UCSD-AML1 (cell line): ENCODE measurements at regions not wholly inside any gene's neighbourhood (a gene's known extent, or its start where the extent isn't known, plus 50 kb on each side); places are given as distances from the start of the nearest gene placed in this dataset.
"Not testable (repeated sequence)": the region's sequence is repeated elsewhere in the genome, so short reads cannot be mapped to it uniquely, and the experiment has no call there.

Experiments
- DNase-seq: peaks from one replicate; lab custom pipeline; 2025; ENCODE audit not compliant: unreplicated experiment; lab: John Stamatoyannopoulos, UW

GRCh38 chrX:45447331-45447730 is 246.7 kb upstream of the DIPK2B start:
- no peak for DNase-seq

- no peak for DNase-seq
Measured at GRCh38 chrX:45445745-45446412, 245.2 kb upstream of the DIPK2B start.

- DNase-seq, result no peak
Measured at GRCh38 chrX:45437186-45437585, 236.5 kb upstream of the DIPK2B start.

DNA sequence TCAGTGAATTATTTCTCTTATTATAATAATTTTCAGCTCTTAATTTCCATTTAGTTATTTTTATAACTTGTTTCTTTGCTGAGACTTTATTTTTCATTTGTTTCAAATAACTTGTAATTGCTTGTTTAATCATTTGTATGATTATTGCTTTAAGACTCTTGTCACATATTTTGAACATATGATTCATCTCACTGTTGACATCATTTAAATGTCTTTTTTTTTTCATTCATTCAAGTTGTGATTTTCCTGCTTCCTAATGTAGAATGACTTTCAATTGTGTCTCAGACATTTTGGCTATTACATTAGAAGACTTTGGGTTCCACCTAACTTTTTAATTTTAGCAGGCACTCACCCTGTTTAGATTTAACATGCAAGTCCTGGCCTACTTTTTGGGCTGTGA is 234.8 kb upstream of the DIPK2B start:
- DNase-seq, result no peak

- no peak for DNase-seq
Measured at GRCh38 chrX:45434231-45434630, 233.6 kb upstream of the DIPK2B start.

GRCh38 chrX:45428831-45429230 is 228.2 kb upstream of the DIPK2B start:
- DNase-seq, result no peak

- DNase-seq, result no peak
Measured at GRCh38 chrX:45424326-45424725, 223.7 kb upstream of the DIPK2B start.

- no peak for DNase-seq
Measured at GRCh38 chrX:45422216-45422925, 221.7 kb upstream of the DIPK2B start.

GRCh38 chrX:45421806-45422205 is 221.1 kb upstream of the DIPK2B start:
- DNase-seq, result no peak

DNA sequence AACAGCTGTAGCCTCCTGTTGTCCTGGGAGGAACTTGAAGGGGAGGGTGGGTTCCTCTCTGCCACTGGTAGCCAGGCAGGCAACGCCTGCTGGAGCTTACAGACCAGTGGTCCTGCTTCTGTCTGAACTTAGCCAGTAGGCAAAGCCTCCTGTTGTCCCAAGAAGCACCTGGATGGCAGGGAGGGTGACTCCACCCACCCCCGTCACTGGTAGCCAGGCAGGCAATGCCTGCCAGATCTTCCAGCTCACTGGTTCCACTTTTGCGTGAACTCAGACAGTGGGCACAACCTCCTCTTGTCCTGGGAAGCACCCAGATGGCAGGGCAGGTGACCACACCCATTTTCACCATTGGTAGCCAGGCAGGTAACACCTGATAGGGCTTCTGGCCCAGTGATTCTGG is 203.5 kb upstream of the DIPK2B start:
- no peak for DNase-seq

GRCh38 chrX:45401923-45402322 is 201.2 kb upstream of the DIPK2B start:
- DNase-seq, result no peak

DNA sequence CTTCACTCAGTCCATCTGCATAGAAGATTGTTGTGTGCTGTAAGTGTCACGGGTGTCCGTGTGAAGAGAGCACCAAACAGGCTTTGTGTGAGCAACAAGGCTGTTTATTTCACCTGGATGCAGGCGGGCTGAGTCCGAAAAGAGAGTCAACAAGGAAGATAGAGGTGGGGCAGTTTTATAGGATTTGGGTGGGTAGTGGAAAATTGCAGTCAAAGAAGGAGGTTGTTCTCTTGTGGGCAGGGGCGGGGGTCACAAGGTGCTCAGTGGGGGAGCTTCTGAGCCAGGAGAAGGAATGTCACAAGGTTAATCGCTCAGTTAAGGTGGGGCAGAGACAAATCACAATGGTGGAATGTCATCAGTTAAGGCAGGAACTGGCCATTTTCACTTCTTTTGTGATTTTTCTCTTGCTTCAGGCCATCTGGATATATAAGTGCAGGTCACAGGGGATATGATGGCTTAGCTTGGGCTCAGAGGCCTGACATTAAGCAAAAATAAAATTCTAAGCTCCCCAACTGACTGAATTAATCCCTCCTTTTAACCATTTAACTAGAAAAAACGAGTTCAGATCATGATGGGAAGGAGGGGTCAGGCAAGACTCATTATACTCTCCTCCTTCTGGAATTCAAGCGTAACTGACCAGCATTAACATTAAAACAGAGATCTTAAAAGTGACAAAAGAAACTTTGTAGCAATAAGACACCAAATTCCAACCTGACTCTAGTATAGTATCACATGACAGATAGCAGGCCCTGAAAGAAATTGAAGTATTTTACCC is 200.5 kb upstream of the DIPK2B start:
- not testable (repeated sequence) for DNase-seq

- DNase-seq, result no peak
Measured at GRCh38 chrX:45400027-45400779, 199.5 kb upstream of the DIPK2B start.

- DNase-seq, result no peak
Measured at GRCh38 chrX:45385757-45386156, 185.1 kb upstream of the DIPK2B start.

GRCh38 chrX:45381841-45382240 is 181.2 kb upstream of the DIPK2B start:
- no peak for DNase-seq

GRCh38 chrX:45381366-45381765 is 180.7 kb upstream of the DIPK2B start:
- no peak for DNase-seq

DNA sequence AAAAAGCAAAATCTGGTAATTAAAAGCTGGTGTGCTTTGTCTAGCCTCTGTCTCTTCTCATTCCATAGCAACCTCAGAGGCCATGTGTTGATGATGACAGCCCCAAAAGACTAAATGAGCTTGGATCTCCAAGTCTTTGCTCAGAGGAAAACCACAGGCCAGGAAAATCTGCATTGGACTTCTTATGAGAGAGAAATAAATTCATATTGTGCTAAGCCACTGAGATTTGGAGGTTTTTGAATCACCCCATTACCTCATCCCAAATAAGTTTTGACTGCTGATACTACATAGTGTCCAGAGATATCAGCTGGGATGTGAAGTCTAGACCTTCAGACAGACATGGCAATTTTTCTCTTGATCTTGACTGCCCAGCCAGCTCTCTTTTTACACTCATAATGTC is 178.6 kb upstream of the DIPK2B start:
- no peak for DNase-seq

DNA sequence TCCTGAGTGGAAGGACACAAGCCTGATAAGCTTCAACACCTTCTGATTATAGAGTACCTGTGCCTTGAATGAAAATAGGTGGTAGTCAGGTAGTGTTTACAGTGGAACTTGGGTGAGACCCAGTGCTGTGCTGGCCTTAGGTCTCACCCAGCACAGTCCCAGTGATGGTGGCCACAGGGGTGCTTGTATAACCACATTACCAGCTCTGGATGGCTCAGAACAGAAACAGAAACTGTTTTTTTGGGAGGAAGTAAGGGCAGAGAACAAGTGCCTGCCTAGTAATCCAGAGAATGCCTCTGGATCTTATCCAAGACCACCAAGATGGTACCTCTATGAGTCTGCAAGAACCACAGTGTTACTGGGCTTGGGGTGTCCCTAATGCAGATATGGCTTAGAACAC is 171.5 kb upstream of the DIPK2B start:
- DNase-seq, result no peak

DNA sequence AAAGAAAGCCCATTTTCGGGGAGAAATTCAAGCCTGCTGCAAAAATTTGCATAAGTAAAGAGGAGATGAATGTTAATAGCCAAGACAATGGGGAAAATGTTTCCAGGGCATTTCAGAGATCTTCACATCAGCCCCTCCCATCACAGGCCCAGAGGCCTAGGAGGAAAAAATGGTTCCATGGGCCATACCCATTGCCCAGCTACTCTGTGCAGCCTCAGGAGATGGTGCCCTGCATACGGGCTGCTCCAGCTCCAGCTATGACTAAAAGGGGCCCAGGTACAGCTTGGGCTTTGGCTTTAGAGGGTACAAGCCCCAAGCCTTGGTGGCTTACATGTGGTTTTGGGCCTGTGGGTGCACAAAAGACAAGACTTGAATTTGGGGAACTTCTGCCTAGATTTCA is 168.0 kb upstream of the DIPK2B start:
- DNase-seq, result no peak

GRCh38 chrX:45363596-45363995 is 162.9 kb upstream of the DIPK2B start:
- no peak for DNase-seq

DNA sequence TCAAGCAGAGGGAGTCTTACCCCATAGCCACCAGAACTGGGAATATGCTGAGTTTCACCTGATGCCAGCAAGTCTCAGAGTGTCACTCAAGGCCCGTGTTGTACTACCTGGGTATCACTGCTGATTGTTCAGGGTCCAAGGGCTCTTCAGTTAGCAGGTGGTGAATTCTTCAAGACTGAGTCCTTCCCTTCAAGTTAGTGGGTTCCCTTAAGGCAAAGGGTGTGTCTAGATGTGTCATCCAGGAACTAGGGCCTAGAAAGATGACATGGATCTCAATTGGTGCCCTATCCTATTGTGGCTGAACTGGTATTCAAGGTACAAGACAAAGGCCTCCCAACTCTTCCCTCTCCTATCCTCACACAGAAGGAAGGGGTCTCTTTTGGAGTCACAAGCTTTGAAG is 159.9 kb upstream of the DIPK2B start:
- DNase-seq, result no peak
